Aorta (tissue), 5 donors: ENCODE measurements at regions not wholly inside any gene's neighbourhood (a gene's known extent, or its start where the extent isn't known, plus 50 kb on each side); places are given as distances from the start of the nearest gene placed in this dataset.

Experiments
- ATAC-seq: fragments of 200-7000 bp; cut with Tn5 transposase; one replicate; pipeline ENCODE4 v1.9.1; 2022; ENCODE audit warnings: moderate library complexity; ENCODE audit not compliant: low FRiP score
- DNase-seq, 2 donors: peaks; one replicate each; pipeline ENCODE4 v3.0.0-alpha.2; 2020
- H3K27ac ChIP-seq, 2 donors: one replicate each; pipeline ENCODE4 v1.5.1; 2013; ENCODE audit warnings: low read length in 2 of 2, mild to moderate bottlenecking in 2 of 2, moderate library complexity in 2 of 2, control low read depth in 1 of 2, inconsistent platforms in 1 of 2, low read depth in 1 of 2
- H3K27me3 ChIP-seq, 2 donors: one replicate each; pipeline ENCODE4 v1.6.1; 2013; ENCODE audit warnings: control low read depth in 1 of 2, low read length in 1 of 2, mild to moderate bottlenecking in 1 of 2, moderate library complexity in 1 of 2; ENCODE audit not compliant: insufficient read depth in 2 of 2, control insufficient read depth in 1 of 2
- H3K36me3 ChIP-seq, 2 donors: one replicate each; pipeline ENCODE4 v1.6.1; 2013; ENCODE audit warnings: control low read depth in 1 of 2, low read length in 1 of 2, mild to moderate bottlenecking in 1 of 2; ENCODE audit not compliant: insufficient read depth in 2 of 2, control insufficient read depth in 1 of 2
- H3K4me1 ChIP-seq, 2 donors: one replicate each; pipeline ENCODE4 v1.6.1; 2013; ENCODE audit warnings: low read length in 2 of 2, control low read depth in 1 of 2, mild to moderate bottlenecking in 1 of 2, moderate library complexity in 1 of 2; ENCODE audit not compliant: insufficient read depth in 2 of 2, control insufficient read depth in 1 of 2
- H3K4me3 ChIP-seq, 2 donors: one replicate each; pipeline ENCODE4 v1.5.1; 2013; ENCODE audit warnings: low read length in 2 of 2, control low read depth in 1 of 2, mild to moderate bottlenecking in 1 of 2
- H3K9me3 ChIP-seq: one replicate; pipeline ENCODE4 v1.6.1; 2013; ENCODE audit warnings: mild to moderate bottlenecking, low read length; ENCODE audit not compliant: control insufficient read depth
- WGBS, 2 donors: extraction: QIAGEN DNeasy Blood & Tissue Kit; methylation state at CpG; one replicate each; pipeline ENCODE4 v1.1.7; 2013; 5-methylcytosine and 5-hydroxymethylcytosine counted together
- intact Hi-C, 2 donors: fragments of 100-400 bp; cut with DNase I; formaldehyde crosslinking; loops; one replicate each; pipeline versions ENCODE4 v1.14.2 to v1.15.0; 2022
- donor health status: healthy with polysubstance abuse.
- donor health status: Bipolar disorder and iron deficiency.
- donor health status: DM: no; HTN: no; CAD: no.
- donor health status: DM: no; HTN: no; CAD: no.
- donor health status: DM: yes; HTN: yes; CAD: no.

DNA sequence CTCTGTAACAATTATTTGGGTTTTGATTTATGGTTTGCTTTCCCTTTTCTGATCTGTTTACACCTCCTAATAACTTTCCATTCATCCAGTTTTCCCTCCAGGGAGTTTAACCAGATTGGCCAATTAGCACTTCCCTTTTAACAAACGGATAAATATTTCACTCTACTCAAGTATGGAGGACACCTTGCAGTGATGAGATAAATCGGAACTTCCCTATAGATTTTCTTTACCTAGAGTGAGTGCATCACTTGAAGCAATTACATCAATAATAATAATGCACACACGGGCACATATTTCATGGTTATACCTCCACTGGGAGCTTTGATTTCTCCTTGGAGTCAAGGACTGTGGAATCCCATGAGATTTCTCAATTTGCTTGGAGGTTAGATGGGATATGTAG is 239.1 kb upstream of the CFAP20DC start:
- 52% methylated on average over 3 of the region's 3 CpGs for WGBS, 2 donors
- no peaks in the 10 kb centered on the region for H3K36me3 ChIP-seq
- no peak overlapping the region for H3K4me3 ChIP-seq
- intact Hi-C loops = no loop called here
- no peaks in the 10 kb centered on the region for H3K4me1 ChIP-seq
- H3K27ac ChIP-seq = no peak overlapping the region
- peaks cover 4% of the 10 kb centered on the region for H3K9me3 ChIP-seq
- DNase-seq = no peak
- ATAC-seq = no peak
- H3K27me3 ChIP-seq = no peaks in the 10 kb centered on the region

DNA sequence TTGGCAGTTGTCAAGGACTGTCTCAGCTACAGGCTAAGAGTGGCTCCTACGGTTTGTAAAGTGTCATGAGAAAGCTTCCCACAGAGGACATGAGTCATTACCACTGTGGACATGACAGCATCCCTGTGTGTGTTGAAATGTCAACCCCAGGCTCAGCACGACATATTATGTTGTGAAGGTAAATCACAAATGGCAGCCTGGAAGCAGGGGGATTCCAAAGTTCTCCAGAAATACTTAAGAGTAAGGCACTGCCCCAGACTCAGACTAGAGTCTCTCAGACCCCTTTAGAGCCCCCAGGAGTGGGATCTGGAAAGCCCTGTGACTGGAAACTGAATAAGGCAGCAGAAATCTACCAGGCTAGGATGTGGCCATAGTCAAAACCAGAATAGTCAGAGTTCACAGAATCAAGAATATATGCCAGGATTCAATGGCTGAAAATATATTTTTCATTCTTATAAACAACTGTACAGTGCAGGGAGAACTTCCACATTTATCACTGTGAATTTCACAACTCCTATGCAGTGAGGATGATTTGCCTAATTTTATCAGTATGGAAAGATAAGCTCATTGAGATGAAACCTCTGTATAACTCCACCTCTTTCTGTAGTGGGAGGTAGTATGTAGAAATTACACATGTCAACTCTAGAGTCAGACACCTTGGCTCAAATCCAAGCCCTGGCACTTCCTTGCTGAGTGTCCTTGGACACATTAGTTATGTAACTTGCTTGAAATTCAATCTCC is 237.1 kb upstream of the CFAP20DC start:
- Histone ChIP-seq H3K36me3 (no peaks in the 10 kb centered on the region), H3K27me3 (no peaks in the 10 kb centered on the region), H3K9me3 (no peaks in the 10 kb centered on the region), H3K4me1 (no peaks in the 10 kb centered on the region), H3K4me3 (no peak overlapping the region), H3K27ac (no peak overlapping the region)
- ATAC-seq (no peak), DNase-seq (no peak)
- intact Hi-C loops = no loop called here
- WGBS, 2 donors = 37 to 54% methylated on average over 2 of the region's 2 CpGs

DNA sequence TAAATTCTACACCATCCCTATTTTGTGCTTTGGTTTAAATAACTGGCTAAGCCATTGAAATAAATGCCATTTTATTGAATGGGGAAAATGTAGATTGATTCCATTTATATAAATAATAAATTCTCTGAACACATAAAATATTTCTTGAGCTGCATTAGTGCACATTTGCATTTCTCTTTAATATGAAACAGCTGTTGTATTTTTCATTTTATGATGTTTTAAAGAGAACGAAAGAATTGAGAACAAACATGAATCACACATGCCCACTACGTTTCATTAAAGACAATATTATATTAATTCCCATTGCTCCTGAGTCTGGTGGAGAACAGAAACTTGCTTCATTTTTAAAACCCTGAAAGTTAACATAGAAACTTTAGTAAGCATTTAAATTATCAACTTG is 235.7 kb upstream of the CFAP20DC start:
- Histone ChIP-seq H3K36me3 (no peaks in the 10 kb centered on the region), H3K27me3 (no peaks in the 10 kb centered on the region), H3K27ac (no peak overlapping the region), H3K4me3 (no peak overlapping the region), H3K9me3 (no peaks in the 10 kb centered on the region), H3K4me1 (no peaks in the 10 kb centered on the region)
- intact Hi-C loops = no loop called here
- no peak for DNase-seq
- ATAC-seq = no peak
- WGBS, 2 donors = 44 to 71% methylated on average over 2 of the region's 2 CpGs

DNA sequence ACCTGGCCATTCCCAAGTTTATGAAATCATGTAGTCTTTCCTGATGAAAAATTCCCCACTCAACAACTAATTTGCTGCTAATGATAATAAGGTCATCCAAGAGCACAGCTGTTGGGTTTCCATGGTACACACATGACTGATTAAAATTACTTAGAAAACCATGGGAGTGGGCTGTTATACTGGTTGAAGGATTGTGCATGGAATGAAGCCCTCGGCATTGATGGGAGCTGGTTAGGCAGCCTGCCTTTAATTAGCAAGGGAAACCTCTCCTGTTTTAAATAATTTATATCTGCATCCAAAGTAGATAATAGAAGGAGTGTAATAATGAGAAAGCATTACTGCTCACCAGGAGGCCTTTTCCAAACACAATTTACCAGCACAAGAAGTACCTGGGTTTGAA is 235.1 kb upstream of the CFAP20DC start:
- ATAC-seq = no peak
- 78 to 88% methylated on average over 1 of the region's 1 CpG for WGBS, 2 donors

DNA sequence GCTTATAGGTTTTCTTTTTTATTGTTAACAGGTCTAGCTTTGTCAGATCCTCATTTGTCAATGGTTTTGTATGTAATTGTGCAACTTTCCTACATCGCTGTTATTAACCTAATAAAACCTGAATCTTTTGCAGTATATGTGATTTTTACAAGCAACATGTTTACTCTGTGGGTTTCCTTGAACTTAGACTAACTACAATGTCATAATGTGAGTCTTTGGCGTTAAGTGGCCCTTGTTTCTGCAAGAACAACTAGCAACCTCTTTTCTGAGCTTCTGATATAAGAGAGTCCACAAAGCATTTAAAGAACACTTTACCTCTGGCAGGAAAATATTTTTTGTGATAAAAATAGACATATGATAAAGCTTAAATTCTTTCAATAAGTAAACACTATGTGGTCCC is 230.3 kb upstream of the CFAP20DC start:
- no peaks in the 10 kb centered on the region for H3K36me3 ChIP-seq
- no peak overlapping the region for H3K4me3 ChIP-seq
- no peaks in the 10 kb centered on the region for H3K4me1 ChIP-seq
- ATAC-seq (no peak), DNase-seq (no peak)
- H3K27me3 ChIP-seq = no peaks in the 10 kb centered on the region
- no peak overlapping the region for H3K27ac ChIP-seq
- H3K9me3 ChIP-seq = no peaks in the 10 kb centered on the region
- WGBS, 2 donors = 67% methylated on average over 2 of the region's 2 CpGs
- intact Hi-C loops = no loop called here

More for the DNA sequence above, 235.1 kb upstream of the CFAP20DC start:
- DNase-seq = no peak
- Histone ChIP-seq H3K4me3 (no peak overlapping the region), H3K4me1 (no peaks in the 10 kb centered on the region), H3K9me3 (no peaks in the 10 kb centered on the region), H3K27ac (no peak overlapping the region), H3K36me3 (no peaks in the 10 kb centered on the region), H3K27me3 (no peaks in the 10 kb centered on the region)
- intact Hi-C loops = no loop called here

DNA sequence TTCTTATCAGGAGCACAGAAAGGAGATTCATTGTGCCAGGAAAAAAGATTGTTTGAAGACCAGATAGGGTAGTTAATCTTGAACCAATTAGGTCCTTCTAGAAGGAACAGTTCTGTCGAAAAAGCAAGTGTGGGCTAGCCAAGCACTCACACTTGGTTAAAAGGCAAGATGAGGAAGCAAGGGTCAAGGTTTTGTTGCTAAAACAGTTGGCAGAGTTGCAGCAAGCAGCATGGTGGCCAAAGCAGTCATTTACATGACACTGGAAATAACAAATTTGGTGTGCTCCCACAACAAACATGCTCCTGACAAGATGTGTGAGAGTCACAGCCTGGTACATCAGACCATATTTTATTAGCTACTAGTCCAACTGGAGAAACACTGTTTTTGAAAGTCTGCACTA is 228.0 kb upstream of the CFAP20DC start:
- H3K27me3 ChIP-seq = no peaks in the 10 kb centered on the region
- no peaks in the 10 kb centered on the region for H3K36me3 ChIP-seq
- WGBS, 2 donors = 61 to 66% methylated on average over 1 of the region's 1 CpG
- no peaks in the 10 kb centered on the region for H3K4me1 ChIP-seq
- no peak overlapping the region for H3K4me3 ChIP-seq
- intact Hi-C loops = no loop called here
- no peak overlapping the region for H3K27ac ChIP-seq
- H3K9me3 ChIP-seq = no peaks in the 10 kb centered on the region
- DNase-seq (no peak), ATAC-seq (no peak)

DNA sequence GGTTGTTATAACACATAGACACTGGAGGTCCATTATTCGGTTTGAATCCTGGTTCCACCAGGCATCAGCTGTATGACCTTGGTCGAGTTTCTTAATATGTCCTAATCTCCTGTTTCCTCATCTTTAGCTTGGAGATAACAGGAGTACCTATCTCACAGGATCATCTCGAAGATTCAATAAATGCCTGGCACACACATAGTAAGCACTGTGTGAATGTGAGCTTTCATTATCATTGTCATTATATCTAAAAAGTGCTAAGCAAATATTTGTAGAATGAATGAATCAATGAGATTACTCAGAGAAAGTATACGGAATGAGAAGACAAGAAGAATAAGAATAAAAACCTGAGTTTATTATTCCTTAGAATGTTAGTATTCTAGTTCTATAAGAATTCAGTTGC is 227.4 kb upstream of the CFAP20DC start:
- ATAC-seq (no peak), DNase-seq (no peak)
- Histone ChIP-seq H3K9me3 (no peaks in the 10 kb centered on the region), H3K27me3 (no peaks in the 10 kb centered on the region), H3K36me3 (no peaks in the 10 kb centered on the region), H3K4me3 (no peak overlapping the region), H3K4me1 (no peaks in the 10 kb centered on the region), H3K27ac (no peak overlapping the region)
- 82 to 83% methylated on average over 4 of the region's 4 CpGs for WGBS, 2 donors
- intact Hi-C loops = no loop called here

DNA sequence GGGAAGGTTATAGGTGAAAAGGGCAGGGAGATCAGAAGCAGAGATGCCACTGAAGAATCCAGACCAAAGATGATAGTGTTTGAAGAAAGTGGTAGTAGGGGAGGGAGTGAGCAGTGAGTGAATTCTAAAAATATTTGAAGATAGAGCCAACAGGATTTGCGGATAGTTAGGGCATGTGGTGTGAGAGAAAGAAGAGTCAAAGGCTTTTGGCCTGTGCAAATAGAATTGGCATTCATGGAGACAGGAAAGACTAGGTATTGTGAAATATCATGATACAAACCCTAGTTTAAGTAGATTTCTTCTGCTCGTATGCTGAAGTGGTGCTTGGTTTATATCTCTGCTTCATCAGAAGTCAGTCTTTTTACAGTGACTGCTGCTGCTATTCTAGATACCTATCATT is 224.2 kb upstream of the CFAP20DC start:
- no peaks in the 10 kb centered on the region for H3K36me3 ChIP-seq
- DNase-seq (no peak), ATAC-seq (no peak)
- H3K27ac ChIP-seq = no peak overlapping the region
- H3K4me3 ChIP-seq = no peak overlapping the region
- no peaks in the 10 kb centered on the region for H3K27me3 ChIP-seq
- H3K4me1 ChIP-seq = no peaks in the 10 kb centered on the region
- 64 to 79% methylated on average over 2 of the region's 2 CpGs for WGBS, 2 donors
- intact Hi-C loops = no loop called here
- no peaks in the 10 kb centered on the region for H3K9me3 ChIP-seq

DNA sequence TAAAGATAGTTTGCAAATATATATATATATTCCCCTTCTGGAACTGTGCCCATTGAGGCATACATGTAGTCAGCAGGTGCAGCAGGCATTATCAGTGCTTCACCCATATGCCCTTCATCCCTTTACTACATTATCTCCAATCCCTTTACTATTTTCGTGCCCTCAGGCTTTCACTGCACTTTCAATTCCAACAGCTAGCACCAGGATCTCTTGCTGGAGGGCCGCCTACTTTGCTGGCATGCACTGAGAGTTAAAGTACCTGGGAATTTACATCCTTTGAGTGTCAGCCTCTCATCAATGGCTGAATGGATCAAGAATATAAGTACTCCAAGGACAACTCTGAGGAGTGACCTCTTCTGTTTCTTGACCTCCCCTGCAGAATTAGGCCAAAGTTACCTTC is 222.1 kb upstream of the CFAP20DC start:
- DNase-seq (no peak), ATAC-seq (no peak)
- Histone ChIP-seq H3K4me3 (no peak overlapping the region), H3K27ac (no peak overlapping the region), H3K27me3 (no peaks in the 10 kb centered on the region), H3K9me3 (no peaks in the 10 kb centered on the region), H3K4me1 (no peaks in the 10 kb centered on the region), H3K36me3 (no peaks in the 10 kb centered on the region)
- intact Hi-C loops = no loop called here
- 83 to 93% methylated on average over 2 of the region's 2 CpGs for WGBS, 2 donors
